ENCODE measurements at regions not wholly inside any gene's neighbourhood (a gene's known extent, or its start where the extent isn't known, plus 50 kb on each side); places are given as distances from the start of the nearest gene placed in this dataset.

DNA sequence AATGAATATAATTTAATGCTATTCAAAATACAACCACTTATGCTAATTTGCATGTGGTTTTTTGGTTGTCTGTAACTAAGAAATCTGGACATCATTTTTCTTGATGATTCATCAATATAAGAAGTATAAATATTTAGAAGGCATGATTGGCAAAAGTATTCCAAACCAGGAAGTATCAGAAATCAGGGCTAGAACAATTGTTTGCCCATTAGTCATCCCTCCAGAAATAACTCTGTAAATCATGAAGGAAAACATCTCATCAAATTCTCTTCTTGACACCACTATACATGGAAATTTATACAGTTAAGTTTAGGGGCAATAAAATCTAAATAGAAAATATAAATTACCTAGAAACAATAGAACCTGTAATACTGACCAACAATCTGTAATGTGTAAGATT, 554.7 kb upstream of the HS3ST5 start:
- Mint-ChIP-seq H3K4me1 (ENCODE audit: low read depth, unreplicated experiment) (no peaks in the 10 kb centered on the region), H3K9me3 (ENCODE audit: unreplicated experiment) (peaks cover 1% of the 10 kb centered on the region), H3K27ac (ENCODE audit: unreplicated experiment) (no peak overlapping the region), H3K27me3 (ENCODE audit: unreplicated experiment) (peaks cover 3% of the 10 kb centered on the region), H3K36me3 (ENCODE audit: unreplicated experiment) (no peaks in the 10 kb centered on the region), H3K4me3 (ENCODE audit: unreplicated experiment) (no peak overlapping the region)
- TF ChIP-seq, protein P1, sequence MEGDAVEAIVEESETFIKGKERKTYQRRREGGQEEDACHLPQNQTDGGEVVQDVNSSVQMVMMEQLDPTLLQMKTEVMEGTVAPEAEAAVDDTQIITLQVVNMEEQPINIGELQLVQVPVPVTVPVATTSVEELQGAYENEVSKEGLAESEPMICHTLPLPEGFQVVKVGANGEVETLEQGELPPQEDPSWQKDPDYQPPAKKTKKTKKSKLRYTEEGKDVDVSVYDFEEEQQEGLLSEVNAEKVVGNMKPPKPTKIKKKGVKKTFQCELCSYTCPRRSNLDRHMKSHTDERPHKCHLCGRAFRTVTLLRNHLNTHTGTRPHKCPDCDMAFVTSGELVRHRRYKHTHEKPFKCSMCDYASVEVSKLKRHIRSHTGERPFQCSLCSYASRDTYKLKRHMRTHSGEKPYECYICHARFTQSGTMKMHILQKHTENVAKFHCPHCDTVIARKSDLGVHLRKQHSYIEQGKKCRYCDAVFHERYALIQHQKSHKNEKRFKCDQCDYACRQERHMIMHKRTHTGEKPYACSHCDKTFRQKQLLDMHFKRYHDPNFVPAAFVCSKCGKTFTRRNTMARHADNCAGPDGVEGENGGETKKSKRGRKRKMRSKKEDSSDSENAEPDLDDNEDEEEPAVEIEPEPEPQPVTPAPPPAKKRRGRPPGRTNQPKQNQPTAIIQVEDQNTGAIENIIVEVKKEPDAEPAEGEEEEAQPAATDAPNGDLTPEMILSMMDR (IDR thresholded peaks at IDR 0.05; ENCODE audit: partially characterized antibody, unreplicated experiment): no peak
- DNase-seq: no peak

DNA sequence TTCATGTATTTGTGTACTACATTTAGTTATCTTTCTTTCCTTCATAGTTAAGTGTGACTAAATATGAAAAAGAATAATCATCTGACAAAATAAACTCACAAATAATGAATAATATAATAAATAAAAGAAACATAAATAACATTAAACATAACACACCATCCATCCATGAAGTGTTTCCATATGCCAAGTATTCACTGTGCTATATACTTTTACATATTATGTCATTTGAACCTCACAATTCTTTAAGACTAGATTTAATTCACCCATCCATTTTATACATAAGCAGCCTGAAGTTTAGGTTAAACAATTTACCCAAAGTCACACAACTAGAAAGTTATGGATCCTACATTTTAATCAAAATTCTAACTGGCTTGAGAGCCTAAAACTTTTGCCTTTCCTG, 549.4 kb upstream of the HS3ST5 start:
- DNase-seq: no peak
- Mint-ChIP-seq H3K27me3 (ENCODE audit: unreplicated experiment) (no peaks in the 10 kb centered on the region), H3K4me1 (ENCODE audit: low read depth, unreplicated experiment) (no peaks in the 10 kb centered on the region), H3K27ac (ENCODE audit: unreplicated experiment) (no peak overlapping the region), H3K36me3 (ENCODE audit: unreplicated experiment) (no peaks in the 10 kb centered on the region), H3K9me3 (ENCODE audit: unreplicated experiment) (no peaks in the 10 kb centered on the region), H3K4me3 (ENCODE audit: unreplicated experiment) (no peak overlapping the region)
- TF ChIP-seq, protein P1 (IDR thresholded peaks at IDR 0.05; ENCODE audit: partially characterized antibody, unreplicated experiment): no peak

DNA sequence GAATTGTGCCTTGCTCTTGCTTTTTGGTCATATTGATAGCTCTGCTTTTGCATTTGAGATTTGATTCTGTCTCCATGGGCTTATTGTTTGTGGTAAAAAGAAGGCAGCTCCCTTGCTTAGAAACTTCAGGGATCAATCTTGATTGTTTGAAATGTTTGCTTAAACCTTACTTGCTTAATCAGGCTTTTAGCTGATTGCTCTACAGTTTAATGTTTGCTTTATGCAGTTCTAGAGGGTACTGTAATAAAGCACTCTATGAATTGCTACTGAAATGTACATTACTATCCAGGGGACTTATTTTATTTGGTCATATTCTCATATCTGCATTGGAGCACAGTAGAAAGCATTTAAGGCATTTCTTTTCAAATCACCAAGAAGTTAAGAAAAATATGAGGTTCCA, 545.4 kb upstream of the HS3ST5 start:
- no peaks in the 10 kb centered on the region for H3K9me3 Mint-ChIP-seq (ENCODE audit: unreplicated experiment)
- no peak for DNase-seq
- H3K36me3 Mint-ChIP-seq (ENCODE audit: unreplicated experiment): no peaks in the 10 kb centered on the region
- H3K4me1 Mint-ChIP-seq (ENCODE audit: low read depth, unreplicated experiment): no peaks in the 10 kb centered on the region
- no peak overlapping the region for H3K27ac Mint-ChIP-seq (ENCODE audit: unreplicated experiment)
- H3K27me3 Mint-ChIP-seq (ENCODE audit: unreplicated experiment): no peaks in the 10 kb centered on the region
- H3K4me3 Mint-ChIP-seq (ENCODE audit: unreplicated experiment): no peak overlapping the region
- TF ChIP-seq, protein P1 (IDR thresholded peaks at IDR 0.05; ENCODE audit: partially characterized antibody, unreplicated experiment): no peak

DNA sequence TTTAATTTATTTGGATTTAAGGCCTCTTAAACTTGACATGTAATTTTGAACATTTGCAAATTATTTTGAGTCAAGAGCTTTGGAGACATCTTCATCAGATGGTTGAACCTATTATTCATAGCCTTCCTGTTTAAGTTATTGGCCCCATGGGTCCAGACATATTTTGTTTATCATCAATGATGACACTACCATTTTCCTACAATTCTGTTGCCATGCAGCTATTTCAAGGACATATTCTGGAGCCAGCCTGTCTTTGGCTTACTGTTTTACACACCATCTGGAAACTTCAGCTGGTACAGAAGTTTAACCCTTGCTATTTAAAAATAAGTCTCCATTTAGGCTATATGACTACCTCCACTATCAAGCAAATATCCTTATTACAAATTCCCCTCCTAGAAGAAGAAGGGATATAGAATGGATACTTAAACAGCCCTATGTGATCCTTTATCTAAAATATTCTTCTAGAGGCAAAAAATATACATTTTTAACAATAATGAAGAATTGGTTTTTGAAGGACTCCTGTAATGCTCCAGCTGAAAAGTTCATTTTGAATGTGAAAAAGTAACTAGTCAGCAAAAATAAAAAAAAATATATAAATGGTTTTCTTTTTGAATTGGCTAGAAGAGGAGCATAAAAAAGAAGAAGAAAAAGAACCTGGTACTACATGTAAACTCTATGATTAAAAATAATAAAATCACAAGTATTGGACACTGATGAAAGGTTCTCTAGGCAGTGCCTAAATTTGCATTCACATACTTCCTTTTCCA, 544.0 kb upstream of the HS3ST5 start:
- no peak overlapping the region for H3K27ac Mint-ChIP-seq (ENCODE audit: unreplicated experiment)
- H3K36me3 Mint-ChIP-seq (ENCODE audit: unreplicated experiment): no peaks in the 10 kb centered on the region
- H3K9me3 Mint-ChIP-seq (ENCODE audit: unreplicated experiment): no peaks in the 10 kb centered on the region
- no peak overlapping the region for H3K4me3 Mint-ChIP-seq (ENCODE audit: unreplicated experiment)
- TF ChIP-seq, protein P1 (IDR thresholded peaks at IDR 0.05; ENCODE audit: partially characterized antibody, unreplicated experiment): no peak
- no peaks in the 10 kb centered on the region for H3K4me1 Mint-ChIP-seq (ENCODE audit: low read depth, unreplicated experiment)
- no peak for DNase-seq
- H3K27me3 Mint-ChIP-seq (ENCODE audit: unreplicated experiment): no peaks in the 10 kb centered on the region

DNA sequence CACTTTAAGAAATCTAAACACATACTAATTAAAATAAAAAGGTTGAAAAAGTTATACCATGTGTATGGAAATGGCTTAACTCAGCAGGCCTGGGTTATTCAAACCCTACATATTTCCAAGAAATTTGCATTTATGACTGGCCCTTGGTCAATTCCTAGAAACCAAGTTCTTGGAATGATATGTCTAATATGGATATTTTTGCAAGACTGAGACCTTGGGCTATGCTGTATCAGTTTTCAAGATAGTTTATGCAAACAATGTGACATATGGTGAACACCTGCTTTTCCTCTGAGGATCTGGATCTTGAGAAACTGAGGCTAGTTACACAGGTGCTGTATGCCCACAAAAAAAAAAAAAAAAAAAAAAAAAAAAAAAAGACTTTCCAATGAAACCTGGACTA, 536.9 kb upstream of the HS3ST5 start:
- H3K27me3 Mint-ChIP-seq (ENCODE audit: unreplicated experiment): no peaks in the 10 kb centered on the region
- TF ChIP-seq, protein P1 (IDR thresholded peaks at IDR 0.05; ENCODE audit: partially characterized antibody, unreplicated experiment): no peak

More for the DNA sequence above, 536.9 kb upstream of the HS3ST5 start:
- H3K4me3 Mint-ChIP-seq (ENCODE audit: unreplicated experiment): no peak overlapping the region
- no peak for DNase-seq
- no peak overlapping the region for H3K27ac Mint-ChIP-seq (ENCODE audit: unreplicated experiment)
- no peaks in the 10 kb centered on the region for H3K9me3 Mint-ChIP-seq (ENCODE audit: unreplicated experiment)
- peaks cover 3% of the 10 kb centered on the region for H3K4me1 Mint-ChIP-seq (ENCODE audit: low read depth, unreplicated experiment)
- H3K36me3 Mint-ChIP-seq (ENCODE audit: unreplicated experiment): no peaks in the 10 kb centered on the region
